HG03025 (cell line): ENCODE measurements at regions not wholly inside any gene's neighbourhood (a gene's known extent, or its start where the extent isn't known, plus 50 kb on each side); places are given as distances from the start of the nearest gene placed in this dataset.

Source experiments
- ATAC-seq: cut with Tn5 transposase; IDR thresholded peaks from one replicate; pipeline ENCODE4 v1.9.1; 2021; ENCODE audit warnings: mild to moderate bottlenecking, moderate library complexity; ENCODE audit not compliant: unreplicated experiment, low FRiP score

GRCh38 chr11:90844041-90844440 is 621.2 kb upstream of the CHORDC1 start:
- no peak for ATAC-seq

DNA sequence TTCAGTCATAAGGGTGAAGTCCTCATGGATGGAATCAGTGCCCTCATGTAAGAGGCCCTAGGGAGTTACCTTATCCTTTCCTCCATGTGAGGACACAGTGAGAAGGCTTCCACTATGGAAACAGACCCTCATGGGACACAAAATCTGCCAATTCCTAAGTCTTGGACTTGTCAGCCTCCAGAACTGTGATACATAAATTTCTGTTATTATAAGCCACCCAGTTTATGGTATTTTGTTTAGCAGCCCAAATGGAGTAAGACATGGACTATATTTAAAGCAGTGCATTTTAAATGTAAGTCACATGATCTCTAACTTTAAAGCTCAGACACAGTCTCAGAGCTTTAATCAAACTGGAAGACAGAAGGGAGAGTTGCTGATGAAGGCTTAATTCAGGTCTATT is 619.8 kb upstream of the CHORDC1 start:
- ATAC-seq, result no peak

DNA sequence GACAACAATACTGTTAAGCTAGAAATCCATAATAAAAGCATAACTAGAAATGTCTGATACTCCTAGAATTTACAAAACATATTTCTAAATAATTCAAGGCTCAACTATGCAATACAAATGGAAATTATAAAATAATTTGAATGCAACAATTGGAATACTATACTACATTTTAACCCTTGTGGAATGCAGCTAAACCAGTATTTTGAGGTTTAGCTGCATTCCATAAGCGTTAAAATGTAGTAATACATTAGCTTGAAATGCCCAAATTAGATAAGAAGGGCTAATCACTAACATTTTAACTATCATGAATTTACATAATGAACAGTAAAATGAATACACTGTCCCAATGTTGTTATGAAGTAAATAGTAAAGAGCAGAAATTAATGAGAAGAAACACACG is 617.2 kb upstream of the CHORDC1 start:
- no peak for ATAC-seq

DNA sequence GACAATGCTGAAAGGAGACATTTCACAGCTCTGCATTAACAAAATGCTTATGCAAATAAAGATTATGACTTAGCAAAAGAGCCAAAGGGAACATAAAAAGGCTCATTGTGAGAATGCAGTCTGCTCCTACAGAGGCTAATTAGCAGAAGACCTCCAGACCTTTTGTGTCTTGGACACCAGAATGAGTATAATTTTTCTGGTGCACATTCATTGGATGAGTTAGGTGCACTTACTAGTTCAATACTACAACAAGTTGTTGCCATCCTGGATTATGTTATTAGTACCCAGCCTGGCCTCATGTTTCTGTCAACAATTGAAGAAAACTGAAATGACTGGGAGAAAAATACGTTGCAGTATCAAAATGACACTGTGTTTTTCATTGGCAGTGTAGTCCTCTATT is 613.2 kb upstream of the CHORDC1 start:
- ATAC-seq, result no peak

- no peak for ATAC-seq
Measured at GRCh38 chr11:90823446-90823845, 600.6 kb upstream of the CHORDC1 start.

DNA sequence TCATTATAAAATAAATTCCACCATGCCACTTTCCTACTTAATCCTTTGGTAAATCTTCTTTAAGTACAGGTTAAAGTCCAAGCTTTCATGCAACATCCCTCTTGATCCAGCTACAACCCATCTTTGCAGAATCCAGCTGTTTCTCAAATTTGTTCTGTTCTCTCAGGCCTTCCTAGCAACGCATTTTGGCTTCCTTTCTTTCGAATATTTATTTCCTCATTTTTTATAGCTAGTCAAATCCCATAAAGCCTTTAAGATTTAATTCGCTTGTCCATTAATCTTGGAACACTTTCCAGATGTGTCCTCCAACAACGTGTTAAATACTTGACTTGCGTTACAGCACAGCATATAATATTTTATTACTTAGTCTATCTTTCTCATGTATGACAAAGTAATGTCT is 600.1 kb upstream of the CHORDC1 start:
- no peak for ATAC-seq

DNA sequence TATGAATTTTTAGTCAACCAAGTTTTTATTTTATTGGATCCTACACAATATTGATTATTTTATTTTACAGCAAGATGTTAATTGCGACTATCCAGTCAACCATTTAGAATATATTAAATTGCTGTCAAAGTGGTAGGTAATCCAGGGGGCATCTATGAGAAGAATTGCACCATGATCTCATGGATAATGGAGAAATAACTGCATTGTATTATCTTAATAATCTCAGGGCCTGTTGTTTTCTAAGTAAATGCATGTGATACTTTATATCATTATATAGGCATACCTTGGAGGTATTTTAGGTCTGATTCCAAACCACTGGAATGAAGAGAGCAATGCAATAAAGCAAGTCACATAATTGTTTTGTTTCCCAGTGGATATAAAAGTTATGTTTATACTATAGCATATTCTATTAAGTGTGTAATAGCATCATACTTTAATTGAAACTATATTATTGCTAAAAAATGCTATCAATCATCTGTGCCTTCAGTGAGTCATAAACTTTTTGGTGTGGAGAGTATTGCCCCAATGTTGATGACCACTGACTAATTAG is 595.4 kb upstream of the CHORDC1 start:
- no peak for ATAC-seq

DNA sequence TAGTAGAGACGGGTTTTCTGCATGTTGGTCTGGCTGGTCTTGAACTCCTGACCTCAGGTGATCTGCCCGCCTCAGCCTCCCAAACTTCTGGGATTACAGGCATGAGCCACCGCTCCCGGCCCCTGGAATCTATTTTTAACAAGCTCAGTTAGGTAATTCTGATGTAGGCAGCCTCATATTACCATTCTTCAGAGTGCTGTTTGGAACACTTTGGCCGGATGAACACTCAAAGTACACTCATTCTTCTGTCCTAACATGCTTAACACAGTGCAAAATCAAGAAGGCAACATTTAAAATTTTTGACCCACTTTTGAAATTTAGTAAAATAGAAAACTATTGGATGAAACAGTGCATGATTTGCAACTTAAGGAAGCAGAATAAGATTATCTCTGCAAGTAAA is 586.7 kb upstream of the CHORDC1 start:
- no peak for ATAC-seq

DNA sequence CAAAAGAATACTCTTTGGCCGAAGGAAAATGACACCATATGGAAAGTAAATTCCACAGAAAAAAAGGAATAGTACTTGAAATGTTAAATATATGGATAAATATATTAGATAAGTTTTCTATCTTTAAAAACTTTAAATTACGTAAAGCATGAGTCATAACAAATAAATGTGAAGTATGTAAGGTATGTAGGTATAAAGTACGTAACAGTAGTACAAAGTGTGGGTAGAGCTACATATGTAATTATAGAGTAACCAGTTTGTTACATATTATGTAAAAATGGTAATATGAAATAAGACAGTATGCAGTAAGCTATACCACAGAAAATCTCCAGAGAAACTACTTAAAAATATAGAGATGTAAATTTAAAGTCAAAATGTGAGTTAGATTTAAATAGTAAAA is 582.3 kb upstream of the CHORDC1 start:
- no peak for ATAC-seq

GRCh38 chr11:90803831-90804230 is 581.0 kb upstream of the CHORDC1 start:
- ATAC-seq, result no peak

- ATAC-seq, result no peak
Measured at GRCh38 chr11:90803366-90803765, 580.5 kb upstream of the CHORDC1 start.

GRCh38 chr11:90798769-90799168 is 575.9 kb upstream of the CHORDC1 start:
- no peak for ATAC-seq

DNA sequence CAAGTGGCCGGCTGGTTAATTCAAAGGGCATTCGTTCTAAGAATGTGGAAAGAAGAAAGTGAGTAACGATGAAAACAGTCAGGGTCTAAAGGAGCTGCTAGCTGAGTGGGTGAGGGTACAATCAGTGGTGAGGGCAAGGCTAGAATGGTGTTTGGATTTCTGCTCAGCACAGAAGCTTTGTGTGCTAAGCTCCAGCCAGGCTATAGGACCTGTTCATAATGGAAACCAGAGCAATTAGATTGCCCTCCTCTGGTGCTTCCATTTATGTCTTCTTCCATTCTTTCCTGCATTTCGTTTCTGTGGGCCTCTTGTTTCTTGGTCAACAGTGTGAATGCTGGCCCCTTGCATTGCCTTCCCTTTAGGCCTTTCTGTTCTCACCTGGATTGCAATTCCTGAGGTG is 572.9 kb upstream of the CHORDC1 start:
- no peak for ATAC-seq

DNA sequence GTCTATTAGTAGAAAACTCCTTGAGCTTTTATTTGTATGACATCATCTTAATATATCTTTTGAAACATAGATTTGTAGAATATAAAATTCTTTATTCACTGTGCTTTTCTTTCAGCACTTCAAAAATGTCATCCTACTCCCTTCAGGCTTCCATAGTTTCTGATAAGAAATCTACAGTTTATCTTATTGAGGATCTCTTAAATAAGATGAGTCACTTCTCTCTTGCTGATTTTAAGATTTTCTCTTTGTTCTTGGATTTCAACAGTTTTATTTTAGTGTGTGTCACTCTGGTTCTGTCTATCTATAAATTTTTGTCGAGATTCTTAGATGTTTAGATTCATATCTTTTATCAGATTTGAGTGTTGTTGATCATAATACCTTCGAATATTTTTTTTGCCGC is 566.1 kb upstream of the CHORDC1 start:
- ATAC-seq, result no peak

DNA sequence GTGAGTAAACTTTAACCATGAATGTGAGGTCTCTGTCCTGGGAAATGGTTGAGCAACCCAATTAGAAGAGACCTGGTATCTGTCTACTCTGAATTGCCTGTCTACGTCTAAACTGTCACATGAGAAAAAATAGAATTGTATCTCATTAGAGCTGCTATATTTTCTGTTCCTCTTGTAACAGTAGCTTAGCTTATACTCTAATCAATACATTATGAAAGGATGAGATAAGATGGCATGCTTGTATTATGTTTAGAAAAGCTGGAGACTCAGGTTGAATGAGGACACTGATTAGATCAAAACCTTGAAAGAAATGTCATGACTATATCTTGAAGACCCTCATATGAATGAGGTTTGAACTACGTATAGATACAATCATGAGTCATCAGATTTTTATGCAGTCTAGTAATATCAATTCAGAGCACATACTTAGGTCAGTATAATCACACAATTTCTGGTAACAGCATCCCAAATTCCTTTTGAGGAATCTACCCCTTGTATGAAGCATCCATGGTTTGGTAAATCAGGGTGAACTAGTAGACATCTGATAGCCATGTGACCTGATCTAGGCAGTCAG is 561.5 kb upstream of the CHORDC1 start:
- no peak for ATAC-seq

- ATAC-seq, result no peak
Measured at GRCh38 chr11:90783111-90783510, 560.3 kb upstream of the CHORDC1 start.

GRCh38 chr11:90779098-90779497 is 556.2 kb upstream of the CHORDC1 start:
- ATAC-seq, result no peak

GRCh38 chr11:90775567-90776165 is 552.8 kb upstream of the CHORDC1 start:
- no peak for ATAC-seq

DNA sequence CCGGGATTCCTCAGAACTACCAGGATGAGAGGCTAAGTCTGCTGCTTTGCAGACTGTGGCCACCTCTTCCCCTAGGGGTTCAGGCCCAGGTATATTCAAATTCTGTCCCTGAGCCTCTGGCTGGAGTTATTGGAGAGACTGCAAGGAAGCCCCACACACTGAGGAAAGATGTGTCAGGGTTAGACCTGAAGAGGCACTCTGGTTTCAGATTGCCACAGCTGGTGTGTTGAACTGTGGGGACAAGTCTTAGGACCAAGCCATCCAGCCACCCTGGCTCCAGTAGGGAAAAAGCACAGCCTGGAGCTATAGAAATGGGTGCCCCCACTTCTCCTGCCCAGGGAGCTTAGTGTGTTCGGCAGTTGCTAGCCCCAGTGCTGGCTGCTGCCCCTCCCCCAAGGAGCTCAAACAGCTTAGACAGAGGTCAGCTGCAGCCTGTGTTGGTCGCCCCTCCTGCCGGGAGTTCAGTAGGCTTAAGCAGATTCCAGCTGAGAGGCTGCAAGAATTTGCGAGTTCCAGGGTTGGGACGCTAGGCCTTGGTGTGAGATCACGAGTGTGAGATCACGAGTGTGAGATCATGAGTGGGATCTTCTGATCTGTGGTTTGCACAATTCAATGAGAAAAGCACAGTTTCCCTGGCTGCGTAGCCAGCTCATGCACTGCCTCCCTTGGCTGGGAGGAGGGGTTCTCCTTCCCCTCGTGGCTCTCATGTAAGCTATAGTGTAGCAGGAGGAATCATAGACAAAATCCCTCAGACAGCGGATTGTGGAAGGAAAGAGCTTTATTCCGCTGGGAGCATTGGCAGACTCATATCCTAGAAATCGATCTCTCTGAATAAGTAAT is 552.1 kb upstream of the CHORDC1 start:
- no peak for ATAC-seq

GRCh38 chr11:90770007-90770406 is 547.2 kb upstream of the CHORDC1 start:
- ATAC-seq, result no peak

- no peak for ATAC-seq
Measured at GRCh38 chr11:90766121-90766520, 543.3 kb upstream of the CHORDC1 start.

GRCh38 chr11:90764691-90765090 is 541.8 kb upstream of the CHORDC1 start:
- no peak for ATAC-seq
